ENCODE measurements at regions not wholly inside any gene's neighbourhood (a gene's known extent, or its start where the extent isn't known, plus 50 kb on each side); places are given as distances from the start of the nearest gene placed in this dataset.

DNA sequence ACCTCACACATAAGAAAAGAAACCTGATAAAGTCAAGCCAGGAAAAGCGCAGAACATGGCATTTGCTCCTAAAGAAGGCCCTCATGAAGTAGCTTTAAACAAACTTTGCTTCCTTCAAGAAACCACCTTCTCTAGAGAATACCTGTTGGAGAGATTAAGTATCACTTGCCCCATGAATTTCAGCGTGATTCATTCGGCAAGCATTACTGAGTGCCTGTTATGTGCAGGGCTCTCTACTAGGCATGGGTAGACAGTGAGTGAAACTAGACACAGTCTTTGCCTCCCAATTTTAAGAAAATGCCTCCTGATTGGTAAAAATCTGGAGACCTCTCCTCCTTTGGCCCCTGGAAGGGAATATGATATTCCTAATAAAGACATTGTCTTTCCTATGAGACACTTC is 475.8 kb upstream of the NBEA start:
- H3K14ac ChIP-seq (replicated peaks; ENCODE audit: low read depth, low read length), result no peak overlapping the region
- H4K20me1 ChIP-seq (ENCODE audit: insufficient read depth, low read length), result no peaks in the 10 kb centered on the region
- H4K91ac ChIP-seq (ENCODE audit: insufficient read depth, low read depth, low read length), result no peak overlapping the region
- H2BK5ac ChIP-seq (ENCODE audit: low read depth, low read length, poor library complexity, severe bottlenecking), result no peak overlapping the region
- dilution Hi-C loops (cut with HindIII; ENCODE audit: low sequenced_read_pairs, unreplicated experiment), result no loop called here
- no peak overlapping the region for H2AFZ ChIP-seq (replicated peaks; ENCODE audit: low read length, poor library complexity)
- no peaks in the 10 kb centered on the region; the same call in 1 of the 2 replicates for H3K9me3 ChIP-seq (ENCODE audit: control insufficient read depth, insufficient read depth, low read length)
- ChIA-PET POLR2A (ENCODE audit: unreplicated experiment) (no interaction called here), CTCF (no interaction called here)
- no peak overlapping the region for H3K4me2 ChIP-seq (ENCODE audit: low read depth, low read length)
- no peak for TF ChIP-seq CEBPB (IDR thresholded peaks at IDR 0.05; ENCODE audit: low read depth, low read length)
- no peak for TF ChIP-seq MAZ (IDR thresholded peaks at IDR 0.05; ENCODE audit: borderline replicate concordance, low read depth, low read length)
- no peak for TF ChIP-seq SMC3 (IDR thresholded peaks at IDR 0.05; ENCODE audit: low read depth, low read length)
- TF ChIP-seq, protein P1, sequence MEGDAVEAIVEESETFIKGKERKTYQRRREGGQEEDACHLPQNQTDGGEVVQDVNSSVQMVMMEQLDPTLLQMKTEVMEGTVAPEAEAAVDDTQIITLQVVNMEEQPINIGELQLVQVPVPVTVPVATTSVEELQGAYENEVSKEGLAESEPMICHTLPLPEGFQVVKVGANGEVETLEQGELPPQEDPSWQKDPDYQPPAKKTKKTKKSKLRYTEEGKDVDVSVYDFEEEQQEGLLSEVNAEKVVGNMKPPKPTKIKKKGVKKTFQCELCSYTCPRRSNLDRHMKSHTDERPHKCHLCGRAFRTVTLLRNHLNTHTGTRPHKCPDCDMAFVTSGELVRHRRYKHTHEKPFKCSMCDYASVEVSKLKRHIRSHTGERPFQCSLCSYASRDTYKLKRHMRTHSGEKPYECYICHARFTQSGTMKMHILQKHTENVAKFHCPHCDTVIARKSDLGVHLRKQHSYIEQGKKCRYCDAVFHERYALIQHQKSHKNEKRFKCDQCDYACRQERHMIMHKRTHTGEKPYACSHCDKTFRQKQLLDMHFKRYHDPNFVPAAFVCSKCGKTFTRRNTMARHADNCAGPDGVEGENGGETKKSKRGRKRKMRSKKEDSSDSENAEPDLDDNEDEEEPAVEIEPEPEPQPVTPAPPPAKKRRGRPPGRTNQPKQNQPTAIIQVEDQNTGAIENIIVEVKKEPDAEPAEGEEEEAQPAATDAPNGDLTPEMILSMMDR (conservative IDR thresholded peaks at IDR 0.05; ENCODE audit: low read depth, low read length), result no peak
- no peak for TF ChIP-seq FOS (IDR thresholded peaks at IDR 0.05; ENCODE audit: low read depth, low read length)
- no peak for TF ChIP-seq NFE2L2 (IDR thresholded peaks at IDR 0.05; ENCODE audit: low read depth, low read length)
- TF ChIP-seq, protein P2, sequence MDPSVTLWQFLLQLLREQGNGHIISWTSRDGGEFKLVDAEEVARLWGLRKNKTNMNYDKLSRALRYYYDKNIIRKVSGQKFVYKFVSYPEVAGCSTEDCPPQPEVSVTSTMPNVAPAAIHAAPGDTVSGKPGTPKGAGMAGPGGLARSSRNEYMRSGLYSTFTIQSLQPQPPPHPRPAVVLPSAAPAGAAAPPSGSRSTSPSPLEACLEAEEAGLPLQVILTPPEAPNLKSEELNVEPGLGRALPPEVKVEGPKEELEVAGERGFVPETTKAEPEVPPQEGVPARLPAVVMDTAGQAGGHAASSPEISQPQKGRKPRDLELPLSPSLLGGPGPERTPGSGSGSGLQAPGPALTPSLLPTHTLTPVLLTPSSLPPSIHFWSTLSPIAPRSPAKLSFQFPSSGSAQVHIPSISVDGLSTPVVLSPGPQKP (IDR thresholded peaks at IDR 0.05; ENCODE audit: borderline replicate concordance, low read depth, low read length), result no peak
- TF ChIP-seq, protein P3, sequence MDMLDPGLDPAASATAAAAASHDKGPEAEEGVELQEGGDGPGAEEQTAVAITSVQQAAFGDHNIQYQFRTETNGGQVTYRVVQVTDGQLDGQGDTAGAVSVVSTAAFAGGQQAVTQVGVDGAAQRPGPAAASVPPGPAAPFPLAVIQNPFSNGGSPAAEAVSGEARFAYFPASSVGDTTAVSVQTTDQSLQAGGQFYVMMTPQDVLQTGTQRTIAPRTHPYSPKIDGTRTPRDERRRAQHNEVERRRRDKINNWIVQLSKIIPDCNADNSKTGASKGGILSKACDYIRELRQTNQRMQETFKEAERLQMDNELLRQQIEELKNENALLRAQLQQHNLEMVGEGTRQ (IDR thresholded peaks at IDR 0.05; ENCODE audit: low read depth, low read length), result no peak
- no peak for TF ChIP-seq POLR2A (IDR thresholded peaks at IDR 0.05; ENCODE audit: low read depth, low read length)
- no peak for TF ChIP-seq RCOR1 (IDR thresholded peaks at IDR 0.05; ENCODE audit: insufficient replicate concordance, low read length)
- no peak for TF ChIP-seq MAFK (IDR thresholded peaks at IDR 0.05; ENCODE audit: low read depth, low read length)
- TF ChIP-seq MXI1 (IDR thresholded peaks at IDR 0.05; ENCODE audit: borderline replicate concordance, low read depth, low read length), result no peak
- no peak for TF ChIP-seq RAD21 (IDR thresholded peaks at IDR 0.05; ENCODE audit: low read length)
- H4K5ac ChIP-seq (ENCODE audit: low read depth, low read length), result no peak overlapping the region
- H2BK120ac ChIP-seq (ENCODE audit: low read depth, low read length), result no peak overlapping the region
- no peak overlapping the region for H3K56ac ChIP-seq (ENCODE audit: extremely low read depth, insufficient read depth, low read length)
- no peak overlapping the region for H3K18ac ChIP-seq (ENCODE audit: low read depth, low read length)
- no peak overlapping the region for H4K8ac ChIP-seq (ENCODE audit: low read depth in 2 of 2, low read length in 2 of 2)
- H2AK9ac ChIP-seq (replicated peaks; ENCODE audit: low read depth, low read length, poor library complexity), result no peak overlapping the region
- DNase-seq (no peak), ATAC-seq (ENCODE audit: low read depth) (no peak)
- no peak overlapping the region for H3K9ac ChIP-seq (ENCODE audit: low read depth, low read length)
- H3K27me3 ChIP-seq (ENCODE audit: control insufficient read depth, insufficient read depth, low read length), result no peaks in the 10 kb centered on the region
- no peaks in the 10 kb centered on the region for H3K79me1 ChIP-seq (ENCODE audit: low read depth in 1 of 2, low read length in 2 of 2)
- H3K27ac ChIP-seq (ENCODE audit: insufficient read depth, low read length), result no peak overlapping the region
- BruUV-seq (replicated peaks), result no TSS peak
- no peak overlapping the region for H3K4ac ChIP-seq (ENCODE audit: low read depth, low read length)
- H3K23ac ChIP-seq (ENCODE audit: low read depth, low read length), result no peak overlapping the region
- no peak overlapping the region for H3K4me3 ChIP-seq (ENCODE audit: insufficient read depth, low read depth, low read length)
- H3K4me1 ChIP-seq (ENCODE audit: control insufficient read depth, insufficient read depth, low read length), result peaks cover 4% of the 10 kb centered on the region; the same call in 1 of the 2 replicates
- no CpG with 5 or more reads among the region's 3 CpGs for WGBS, 2 experiments (ENCODE audit: extremely low coverage in 2 of 2, insufficient read length in 1 of 2)
- H2AK5ac ChIP-seq (ENCODE audit: low read depth, low read length), result no peak overlapping the region
- H3K36me3 ChIP-seq (ENCODE audit: control insufficient read depth, insufficient read depth, low read length), result no peaks in the 10 kb centered on the region
- no peaks in the 10 kb centered on the region for H3K9me1 ChIP-seq (ENCODE audit: insufficient read depth, low read length)
- no peak overlapping the region for H2BK15ac ChIP-seq (ENCODE audit: low read depth, low read length)
- no peak overlapping the region for H2BK20ac ChIP-seq (ENCODE audit: low read depth, low read length)
- in situ Hi-C loops (cut with MboI; ENCODE audit: low sequenced_read_pairs), result no loop called here
- intact Hi-C loops (cut with micrococcal nuclease), result no loop called here

All from IMR-90 (cell line).